Hepatic stellate cell (primary cell): ENCODE measurements at regions not wholly inside any gene's neighbourhood (a gene's known extent, or its start where the extent isn't known, plus 50 kb on each side); places are given as distances from the start of the nearest gene placed in this dataset.

ENCODE experiments used
- DNase-seq: peaks from one replicate; pipeline ENCODE4 v3.0.0; 2011; ENCODE audit warnings: low spot score

- DNase-seq: no peak
Measured at GRCh38 chr12:118704527-118705241, 276.7 kb upstream of the SRRM4 start.

GRCh38 chr12:118706437-118706836 is 274.9 kb upstream of the SRRM4 start:
- no peak for DNase-seq

- no peak for DNase-seq
Measured at GRCh38 chr12:118709946-118710345, 271.4 kb upstream of the SRRM4 start.

- no peak for DNase-seq
Measured at GRCh38 chr12:118711185-118711584, 270.2 kb upstream of the SRRM4 start.

GRCh38 chr12:118714051-118714460 is 267.3 kb upstream of the SRRM4 start:
- DNase-seq: no peak

GRCh38 chr12:118714500-118714899 is 266.8 kb upstream of the SRRM4 start:
- no peak for DNase-seq

- no peak for DNase-seq
Measured at GRCh38 chr12:118715647-118716046, 265.7 kb upstream of the SRRM4 start.

- DNase-seq: no peak
Measured at GRCh38 chr12:118727196-118727978, 254.0 kb upstream of the SRRM4 start.

- DNase-seq: no peak
Measured at GRCh38 chr12:118727979-118728366, 253.4 kb upstream of the SRRM4 start.

- no peak for DNase-seq
Measured at GRCh38 chr12:118734266-118734665, 247.1 kb upstream of the SRRM4 start.

GRCh38 chr12:118737985-118738540 is 243.3 kb upstream of the SRRM4 start:
- no peak for DNase-seq

- DNase-seq: no peak
Measured at GRCh38 chr12:118741194-118741593, 240.1 kb upstream of the SRRM4 start.

- DNase-seq: no peak
Measured at GRCh38 chr12:118742431-118742830, 238.9 kb upstream of the SRRM4 start.

GRCh38 chr12:118743896-118744700 is 237.2 kb upstream of the SRRM4 start:
- DNase-seq: no peak

GRCh38 chr12:118746176-118746575 is 235.2 kb upstream of the SRRM4 start:
- no peak for DNase-seq

- DNase-seq: no peak
Measured at GRCh38 chr12:118746960-118747359, 234.4 kb upstream of the SRRM4 start.

- DNase-seq: no peak
Measured at GRCh38 chr12:118747771-118748170, 233.6 kb upstream of the SRRM4 start.

- DNase-seq: no peak
Measured at GRCh38 chr12:118748478-118749380, 232.6 kb upstream of the SRRM4 start.

GRCh38 chr12:118749646-118750045 is 231.7 kb upstream of the SRRM4 start:
- no peak for DNase-seq

- no peak for DNase-seq
Measured at GRCh38 chr12:118750666-118751065, 230.7 kb upstream of the SRRM4 start.

GRCh38 chr12:118751355-118751754 is 230.0 kb upstream of the SRRM4 start:
- DNase-seq: no peak
